GM21786 (cell line): ENCODE measurements at regions not wholly inside any gene's neighbourhood (a gene's known extent, or its start where the extent isn't known, plus 50 kb on each side); places are given as distances from the start of the nearest gene placed in this dataset.

Experiments
- ATAC-seq: cut with Tn5 transposase; IDR thresholded peaks from one replicate; pipeline ENCODE4 v1.9.1; 2021; ENCODE audit not compliant: unreplicated experiment

GRCh38 chr7:46886669-46887374 lies 695.1 kb downstream of the TNS3 start:
- no peak for ATAC-seq

GRCh38 chr7:46885167-46885566 lies 696.7 kb downstream of the TNS3 start:
- no peak for ATAC-seq

DNA sequence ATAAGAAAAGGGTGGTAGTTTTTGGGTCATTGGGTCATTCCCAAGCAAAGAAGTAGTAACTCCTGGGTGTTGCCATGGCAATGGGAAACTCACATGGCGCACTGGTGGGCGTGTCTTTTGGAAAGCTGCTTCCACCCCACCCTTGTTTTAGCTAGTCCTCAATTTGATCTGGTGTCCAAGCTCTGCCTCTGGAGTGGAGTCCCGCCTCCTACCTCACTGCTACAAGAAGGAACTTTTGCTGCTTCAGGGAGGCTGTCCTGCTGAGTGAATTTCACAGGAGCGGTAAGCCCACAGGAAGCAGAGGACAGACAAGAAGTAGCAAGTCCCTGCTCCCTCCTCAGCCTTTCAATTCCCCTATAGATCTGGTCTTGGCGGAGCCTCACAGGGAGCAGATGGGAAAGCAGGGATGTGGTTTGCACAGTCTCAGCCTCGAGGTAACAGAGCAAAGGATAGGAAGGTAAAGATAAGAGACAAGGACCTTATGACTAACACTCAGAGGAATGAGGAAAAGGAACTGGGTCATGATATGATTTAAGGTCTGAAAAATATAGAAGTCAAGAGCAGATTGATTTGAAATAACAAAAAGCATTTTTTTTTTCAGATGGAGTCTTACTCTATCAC lies 700.3 kb downstream of the TNS3 start:
- no peak for ATAC-seq

- ATAC-seq, result no peak
These were observed 701.3 kb downstream of the TNS3 start for GRCh38 chr7:46880508-46881196.

GRCh38 chr7:46879783-46880182 lies 702.1 kb downstream of the TNS3 start:
- ATAC-seq, result no peak

- no peak for ATAC-seq
These were observed 710.4 kb downstream of the TNS3 start for GRCh38 chr7:46871516-46871915.

- ATAC-seq, result no peak
These were observed 717.2 kb downstream of the TNS3 start for GRCh38 chr7:46864716-46865115.

DNA sequence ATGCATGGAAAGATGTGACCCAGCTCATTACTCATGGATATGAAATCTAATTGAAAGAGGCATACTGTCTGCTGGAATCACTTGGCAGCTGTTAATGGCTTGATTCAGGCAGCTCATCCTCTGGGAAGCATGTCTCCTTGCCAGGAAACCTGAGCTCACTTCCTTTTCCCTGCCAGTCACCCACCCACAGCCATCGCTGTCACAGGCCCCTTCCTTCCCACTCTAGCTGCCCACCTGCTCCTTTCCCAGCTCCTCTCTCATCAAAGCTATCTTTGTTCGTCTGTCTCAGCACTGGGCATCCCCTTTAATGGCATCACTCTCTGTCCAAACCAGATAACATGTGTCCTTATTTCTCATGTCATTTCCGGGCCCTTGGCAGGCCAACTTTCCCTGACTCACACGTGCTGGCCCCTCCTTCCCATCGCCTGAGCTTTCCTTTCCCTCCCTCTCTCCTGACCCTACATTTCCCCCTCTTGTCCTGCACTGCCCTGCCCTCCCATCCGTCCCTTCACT lies 721.9 kb downstream of the TNS3 start:
- ATAC-seq, result no peak

DNA sequence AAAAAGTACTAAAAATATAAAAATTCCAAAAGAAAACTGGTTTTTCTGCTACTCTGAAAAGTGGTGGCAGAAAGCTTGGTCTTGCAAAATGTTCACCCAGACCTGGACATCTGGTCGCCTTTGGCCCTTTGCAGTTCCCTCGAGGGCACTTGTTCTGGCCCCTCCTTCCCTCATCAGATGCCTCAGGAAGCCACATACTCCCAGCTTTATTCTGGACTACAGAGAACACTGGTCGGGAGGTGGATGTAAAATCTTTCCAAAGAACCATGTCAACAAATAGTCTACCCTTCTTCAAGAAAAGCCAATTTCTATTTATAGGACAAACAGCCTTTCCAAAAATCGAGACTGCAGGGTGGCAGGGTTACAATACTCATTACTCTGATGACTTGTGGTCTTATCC lies 726.1 kb downstream of the TNS3 start:
- ATAC-seq, result no peak

DNA sequence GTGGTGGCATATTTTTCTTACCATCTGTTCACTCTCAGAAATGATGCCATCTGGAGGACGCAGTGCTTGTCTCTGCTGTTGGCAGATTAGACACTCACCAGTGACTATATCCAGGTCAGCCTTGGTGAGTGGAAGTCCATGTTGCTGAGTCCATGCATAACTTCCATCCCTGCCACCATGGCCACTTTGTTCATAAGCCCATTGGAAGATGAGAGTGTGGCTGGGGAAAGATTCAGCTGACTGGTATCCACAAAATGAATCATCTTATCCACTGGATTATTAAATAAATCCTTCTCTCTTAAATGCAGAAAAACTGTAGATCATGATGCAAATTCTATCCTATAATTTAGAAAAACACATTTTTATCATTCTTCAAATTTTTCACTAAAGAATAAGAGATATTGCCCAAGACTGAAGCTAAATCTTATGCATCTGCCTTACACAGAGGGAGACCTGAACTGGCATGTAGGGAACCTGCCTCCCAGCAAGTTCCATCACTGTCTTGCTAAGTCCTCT lies 726.9 kb downstream of the TNS3 start:
- ATAC-seq, result no peak

DNA sequence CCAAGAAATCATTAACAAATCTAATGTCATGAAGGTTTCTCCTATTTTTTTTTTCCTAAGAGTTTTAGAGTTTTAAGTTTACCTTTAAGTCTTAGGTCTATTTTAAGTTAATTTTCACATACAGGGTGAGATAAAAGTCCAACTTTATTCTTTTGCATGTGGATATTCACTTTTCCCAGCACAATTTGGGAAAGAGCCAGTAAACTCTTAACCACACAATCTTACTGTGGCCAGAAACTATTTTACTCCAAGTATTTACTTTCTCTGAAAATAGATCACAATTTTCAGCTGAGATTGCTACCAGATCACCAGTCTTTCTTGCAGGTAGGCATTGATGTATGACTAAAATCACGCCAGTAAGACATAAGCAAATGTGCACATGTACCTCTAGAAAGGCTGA lies 728.5 kb downstream of the TNS3 start:
- ATAC-seq, result no peak

- ATAC-seq, result no peak
These were observed 729.1 kb downstream of the TNS3 start for GRCh38 chr7:46852795-46853194.

GRCh38 chr7:46850563-46851330 lies 731.2 kb downstream of the TNS3 start:
- no peak for ATAC-seq

GRCh38 chr7:46848944-46849343 lies 733.0 kb downstream of the TNS3 start:
- no peak for ATAC-seq

DNA sequence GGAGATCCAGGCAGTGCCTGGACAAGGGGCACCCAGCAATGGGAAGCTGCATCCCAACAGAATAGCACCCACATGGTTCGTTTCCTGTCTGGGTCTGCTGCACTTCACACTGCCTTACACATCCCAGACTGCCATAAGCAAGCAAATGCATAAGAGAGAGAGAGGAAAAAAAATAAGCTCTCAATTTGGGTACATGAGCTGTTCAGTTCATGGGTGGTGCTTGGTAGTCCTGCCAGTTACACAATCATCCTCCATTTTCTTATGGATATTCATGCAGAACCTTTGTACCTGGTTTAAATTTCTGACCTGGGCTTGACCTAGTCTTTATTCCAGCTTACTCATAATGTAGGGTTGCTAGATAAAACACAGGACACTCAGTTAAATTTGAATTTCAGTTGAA lies 733.6 kb downstream of the TNS3 start:
- ATAC-seq, result no peak

GRCh38 chr7:46847126-46847525 lies 734.8 kb downstream of the TNS3 start:
- ATAC-seq, result no peak

DNA sequence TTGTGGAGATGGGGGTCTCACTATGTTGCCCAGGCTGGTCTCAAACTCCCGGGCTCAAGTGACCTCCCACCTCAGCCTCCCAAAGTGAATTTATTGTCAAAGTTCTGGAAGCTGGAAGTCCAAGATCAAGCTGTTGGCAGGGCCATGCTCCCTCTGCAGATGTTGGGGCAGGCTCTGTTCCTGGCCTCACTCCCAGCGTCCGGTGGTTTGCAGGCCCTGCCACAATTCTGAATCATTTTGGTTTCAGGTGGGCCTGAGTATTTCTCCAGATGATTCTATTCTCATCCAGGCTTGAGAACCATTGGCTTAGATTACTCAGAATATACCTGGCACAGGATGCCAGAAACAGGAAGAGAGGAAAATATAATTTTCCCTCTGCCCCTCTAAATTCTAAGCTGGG lies 737.4 kb downstream of the TNS3 start:
- ATAC-seq, result no peak

DNA sequence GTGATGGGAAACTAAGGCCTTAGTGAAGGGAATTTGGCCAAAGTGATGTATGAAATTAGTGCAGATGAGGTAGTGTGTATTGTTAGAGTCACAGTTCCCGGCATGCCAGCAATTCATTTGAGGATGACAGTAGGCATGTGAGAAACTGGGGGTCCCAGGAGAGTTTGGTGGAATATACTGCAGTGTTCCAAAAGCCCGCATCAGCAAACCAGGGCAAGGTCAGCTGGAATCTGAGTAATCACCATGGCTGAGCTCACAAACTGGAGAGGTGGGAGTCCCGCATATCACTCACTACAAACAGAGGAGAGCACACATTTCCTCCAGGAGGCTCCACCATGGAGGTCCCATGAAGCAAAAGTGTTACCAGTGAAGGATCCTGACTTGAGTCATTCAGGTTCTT lies 740.7 kb downstream of the TNS3 start:
- ATAC-seq, result no peak

- ATAC-seq, result no peak
These were observed 742.3 kb downstream of the TNS3 start for GRCh38 chr7:46839651-46840050.

DNA sequence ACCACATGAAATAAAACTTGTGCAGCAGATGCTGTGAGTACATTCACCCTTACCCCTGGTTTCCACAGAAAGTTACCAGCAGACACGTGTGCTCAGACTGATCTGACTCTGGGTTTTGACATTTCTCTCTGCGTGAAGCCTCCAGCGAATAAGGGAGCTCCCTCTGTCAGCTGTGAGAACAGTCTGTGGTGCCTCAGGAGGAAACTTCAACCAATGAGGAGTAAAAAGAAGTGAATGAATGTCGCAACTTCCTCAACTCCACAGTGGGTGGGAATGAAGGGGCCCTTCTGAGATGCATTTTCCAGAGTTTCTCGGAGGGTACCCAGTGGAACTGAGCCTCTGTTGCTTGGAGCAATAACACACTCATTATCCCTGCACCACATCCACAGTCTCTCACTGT lies 743.4 kb downstream of the TNS3 start:
- ATAC-seq, result no peak

GRCh38 chr7:46835556-46835955 lies 746.4 kb downstream of the TNS3 start:
- no peak for ATAC-seq
